NCI-H510A treated with DMSO at 0.1 percent for 48 hours (cell line): ENCODE measurements at regions not wholly inside any gene's neighbourhood (a gene's known extent, or its start where the extent isn't known, plus 50 kb on each side); places are given as distances from the start of the nearest gene placed in this dataset.

ENCODE experiments used
- DNase-seq: peaks from one replicate; lab custom pipeline; 2025; lab: John Stamatoyannopoulos, UW

- DNase-seq, result no peak
Measured at GRCh38 chr13:111909971-111910671, 156.8 kb upstream of the SOX1 start.

GRCh38 chr13:111911121-111911720, 155.7 kb upstream of the SOX1 start:
- no peak for DNase-seq

DNA sequence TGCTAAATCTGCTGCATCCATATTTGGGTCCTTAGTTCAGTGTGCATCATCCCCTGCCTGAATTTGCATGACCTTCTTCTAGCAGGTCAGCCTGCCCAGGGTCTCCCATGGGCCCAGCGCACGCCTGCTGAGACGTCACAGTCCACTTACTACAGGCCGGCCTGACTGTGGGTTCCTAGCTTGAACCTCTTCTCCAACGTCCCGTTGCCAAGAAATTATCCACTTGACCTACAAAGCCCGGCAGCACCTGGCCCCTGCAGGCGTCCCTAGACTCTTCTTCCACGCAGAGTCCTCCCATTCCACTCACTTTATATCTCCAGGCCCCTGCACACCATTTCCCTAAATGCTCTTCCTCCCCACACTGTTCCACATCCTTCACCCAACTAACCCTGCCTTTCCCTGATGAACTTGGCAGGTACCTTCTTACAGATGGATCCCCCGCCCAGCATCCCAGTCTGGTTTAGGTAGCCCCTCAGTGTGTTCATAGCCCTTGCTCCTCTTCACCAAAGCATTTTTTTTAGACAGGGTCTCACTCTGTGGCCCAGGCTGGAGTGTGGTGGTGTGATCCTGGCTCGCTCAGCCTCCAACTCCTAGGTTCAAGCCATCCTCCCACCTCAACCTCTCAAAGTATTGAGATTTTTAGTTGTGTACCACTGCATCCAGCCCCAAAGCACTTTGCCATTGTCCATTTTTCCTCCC, 155.0 kb upstream of the SOX1 start:
- no peak for DNase-seq

- DNase-seq, result no peak
Measured at GRCh38 chr13:111912453-111912866, 154.5 kb upstream of the SOX1 start.

GRCh38 chr13:111912991-111913760, 153.8 kb upstream of the SOX1 start:
- no peak for DNase-seq

- DNase-seq, result peak; percentile 50
Measured at GRCh38 chr13:111913761-111914140, 153.2 kb upstream of the SOX1 start.

GRCh38 chr13:111914241-111915103, 152.5 kb upstream of the SOX1 start:
- no peak for DNase-seq

DNA sequence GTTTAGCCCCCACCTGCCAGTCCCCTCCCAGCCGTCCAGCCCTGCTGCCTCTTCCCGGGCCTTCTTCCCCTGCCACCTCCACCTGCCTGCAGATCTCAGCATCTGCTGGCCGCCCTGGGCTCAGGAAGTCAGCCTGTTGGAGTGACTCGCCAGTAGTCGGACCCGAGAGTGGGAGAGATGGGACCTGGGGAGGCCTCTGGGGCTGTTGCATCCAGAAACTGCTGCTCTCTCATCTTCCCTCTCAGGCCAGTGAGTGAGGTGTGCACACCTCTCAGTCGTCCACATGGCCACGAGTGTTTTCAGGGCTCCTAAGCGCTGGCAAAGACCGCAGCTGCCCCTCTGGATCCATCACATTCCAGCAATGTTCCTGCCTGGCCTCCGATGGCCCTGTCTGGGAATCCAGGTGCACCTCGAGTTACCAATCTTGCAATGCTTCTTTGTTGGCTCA, 151.8 kb upstream of the SOX1 start:
- peak; percentile 41 for DNase-seq

- DNase-seq, result no peak
Measured at GRCh38 chr13:111916201-111916600, 150.7 kb upstream of the SOX1 start.

DNA sequence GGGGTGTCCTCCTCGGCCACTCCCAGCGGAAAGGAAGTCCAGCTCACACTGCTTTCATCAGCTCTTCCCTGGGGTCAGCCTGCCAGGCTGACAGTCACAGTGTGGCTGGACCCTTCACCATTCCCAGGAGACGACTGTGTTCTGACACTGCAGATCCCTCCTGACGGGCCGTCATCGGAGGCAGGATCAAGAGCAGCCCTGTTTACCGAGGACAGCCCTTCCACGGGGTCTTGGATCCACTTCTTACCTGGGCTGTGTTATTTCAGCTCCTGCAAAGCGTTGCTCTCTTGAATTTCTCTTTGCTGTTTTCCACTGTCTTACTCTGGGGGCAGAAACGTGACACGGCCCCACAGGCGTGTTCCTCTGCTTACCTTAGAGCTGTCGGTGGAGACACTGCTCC, 149.9 kb upstream of the SOX1 start:
- no peak for DNase-seq

DNA sequence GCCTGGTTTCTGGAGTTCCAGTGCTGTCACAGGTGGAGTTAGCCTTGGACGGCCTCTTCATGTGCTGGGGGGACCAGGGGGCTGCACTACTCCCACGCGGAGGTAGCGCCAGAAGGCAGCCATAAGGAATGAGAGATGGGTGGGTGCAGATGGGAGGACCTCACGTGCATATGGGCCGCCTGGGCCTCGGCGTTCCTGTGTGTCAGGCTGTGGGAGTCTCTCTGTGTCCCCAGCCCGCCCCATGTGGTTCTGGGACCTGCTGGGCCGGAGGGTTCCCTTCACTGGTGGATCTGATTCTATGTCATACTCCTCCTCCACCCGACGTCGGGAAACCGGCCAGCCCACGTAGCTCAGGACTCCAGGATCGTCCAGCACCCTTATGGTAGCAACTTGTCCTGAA, 149.0 kb upstream of the SOX1 start:
- DNase-seq, result no peak

DNA sequence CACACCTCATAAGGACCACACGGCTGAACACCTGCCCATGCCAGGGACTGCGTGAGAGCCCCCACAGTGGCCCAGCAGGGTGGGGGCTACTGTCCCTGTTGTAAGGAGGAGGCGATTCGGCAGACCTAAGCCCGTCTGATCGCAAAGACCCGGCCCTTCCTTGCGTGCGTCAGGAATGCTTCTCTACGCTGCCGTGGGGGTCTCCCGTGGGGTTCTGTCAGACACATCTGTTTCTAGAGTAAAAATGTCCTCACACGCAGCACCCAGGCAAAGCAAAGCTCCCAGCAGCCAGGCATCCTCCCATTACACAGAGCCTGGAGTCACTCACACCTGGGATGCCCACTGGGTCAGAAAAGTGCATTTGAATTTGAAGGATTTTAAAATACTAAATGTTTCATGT, 147.7 kb upstream of the SOX1 start:
- DNase-seq, result no peak

DNA sequence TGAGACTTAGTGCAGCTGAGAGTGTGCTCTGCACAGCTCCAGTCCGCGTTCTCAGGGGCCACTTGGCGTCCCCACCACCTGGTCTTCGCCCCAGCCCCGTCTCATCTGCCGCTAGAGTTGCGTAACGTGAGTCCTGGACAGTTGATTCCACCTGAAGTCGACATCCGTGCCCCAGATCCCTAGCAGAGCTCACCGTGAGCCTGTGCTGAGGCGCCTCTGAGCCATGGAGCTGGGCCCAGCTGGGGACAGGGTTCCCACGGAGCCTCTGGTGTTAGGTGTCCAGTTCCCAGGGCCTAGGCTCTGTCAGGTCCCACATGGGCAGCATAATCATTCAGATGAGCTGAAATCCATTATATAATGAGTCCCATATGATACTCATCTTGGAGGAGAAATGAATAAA, 147.1 kb upstream of the SOX1 start:
- DNase-seq, result no peak

DNA sequence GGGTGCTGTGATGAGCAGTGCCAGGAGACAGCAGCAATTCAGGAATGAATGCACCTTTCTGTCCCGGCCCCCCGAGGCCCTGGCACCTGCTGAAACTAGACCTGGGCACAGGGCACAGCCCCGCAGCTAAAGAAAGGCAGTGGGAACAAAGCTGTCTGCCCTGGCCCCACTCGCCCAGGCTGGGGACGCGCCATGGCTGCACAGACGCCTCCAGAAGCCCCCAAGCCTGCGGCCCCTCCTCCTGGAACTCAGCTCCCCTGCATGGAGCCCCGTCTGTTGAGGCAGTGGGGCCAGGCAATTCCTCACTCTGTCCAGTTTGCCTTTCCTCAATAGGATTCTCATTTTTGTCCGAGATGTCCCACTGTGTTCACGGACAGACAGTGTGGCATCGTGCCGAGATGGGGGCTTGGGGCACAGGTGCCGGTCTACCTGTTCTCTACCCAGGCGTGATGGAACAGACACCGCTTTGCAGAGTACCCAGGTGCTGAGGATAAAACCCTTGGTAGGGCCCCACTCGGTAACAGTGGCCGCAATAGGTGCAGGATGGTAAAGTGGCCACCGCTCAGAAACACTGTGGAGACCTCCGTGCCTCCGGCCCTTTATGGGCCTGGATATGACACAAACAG, 146.5 kb upstream of the SOX1 start:
- no peak for DNase-seq

DNA sequence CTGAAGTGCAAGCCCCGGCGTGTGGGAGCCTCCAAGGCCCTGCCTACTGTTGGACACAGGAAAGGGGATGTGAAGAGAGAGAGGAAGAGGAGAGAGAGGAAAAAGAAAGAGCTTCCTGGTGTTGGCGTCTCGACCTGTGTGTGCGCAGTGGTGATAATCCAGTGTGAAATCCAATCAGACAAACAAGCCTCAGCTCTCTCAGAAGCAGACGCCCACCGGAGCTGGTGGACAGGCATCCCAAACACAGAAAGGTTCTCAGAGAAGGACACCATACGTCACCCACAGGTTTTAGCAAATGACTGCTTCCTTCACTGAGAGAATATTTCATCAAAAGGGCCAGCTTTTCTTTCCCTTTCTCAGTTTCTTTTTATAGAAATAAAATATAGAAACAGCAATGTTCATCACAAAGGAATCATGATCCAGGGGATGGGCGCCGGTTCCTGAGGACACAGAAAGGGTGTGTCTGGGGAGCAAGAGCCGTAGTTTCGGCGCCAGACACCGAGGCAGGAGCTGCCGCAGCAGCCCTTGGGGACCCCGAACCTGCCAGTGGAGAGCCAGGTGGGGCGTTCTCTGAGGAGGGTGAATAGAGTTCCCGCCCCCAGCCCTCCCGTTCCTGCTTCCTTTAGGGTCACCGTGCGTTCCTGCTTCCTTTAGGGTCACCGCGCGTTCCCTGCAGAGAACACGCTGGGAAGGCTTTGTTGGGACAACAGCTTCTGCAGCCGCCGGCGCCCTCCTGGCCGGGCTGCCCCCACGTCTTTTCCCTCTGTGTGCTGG, 145.8 kb upstream of the SOX1 start:
- no peak for DNase-seq

DNA sequence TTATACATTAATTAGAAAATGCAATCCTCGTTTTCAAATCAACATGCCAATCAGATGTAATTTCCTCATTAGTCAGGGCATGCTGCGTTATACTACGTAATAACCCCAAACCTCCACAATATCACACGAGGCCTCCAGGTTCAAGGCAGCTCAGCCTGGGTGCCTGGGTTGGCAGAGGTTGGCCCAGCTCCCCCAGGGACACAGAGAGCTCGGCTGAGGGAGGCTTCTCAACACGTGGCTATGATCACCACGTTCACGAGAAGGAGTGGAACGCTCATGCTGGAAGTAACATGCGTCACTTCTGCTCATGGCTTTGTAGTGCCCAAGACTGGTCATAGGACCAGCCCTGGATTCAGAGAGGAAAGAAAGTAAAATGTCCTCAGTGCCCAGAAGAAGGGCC, 144.9 kb upstream of the SOX1 start:
- DNase-seq, result no peak

GRCh38 chr13:111923439-111923838, 143.5 kb upstream of the SOX1 start:
- no peak for DNase-seq

GRCh38 chr13:111923991-111924677, 142.8 kb upstream of the SOX1 start:
- DNase-seq, result no peak

DNA sequence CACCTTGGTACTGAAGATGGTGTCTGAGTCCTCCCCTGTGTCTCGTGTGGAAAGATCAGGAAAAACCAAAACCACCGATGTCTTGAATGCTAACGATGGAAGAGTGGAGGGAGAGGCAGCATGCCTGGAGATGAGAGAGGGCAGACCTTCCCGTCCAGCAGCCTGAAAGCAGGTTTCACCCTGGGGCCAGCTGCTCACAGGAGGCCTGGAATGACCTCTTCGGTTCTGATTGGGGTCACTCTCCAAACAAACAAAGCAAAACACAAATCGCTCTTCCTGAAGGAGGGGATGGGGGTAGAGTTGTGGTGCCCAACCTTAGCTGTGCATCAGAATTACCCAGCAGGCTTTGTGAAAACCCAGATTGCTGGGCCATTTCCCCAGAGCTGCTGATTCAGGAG, 142.3 kb upstream of the SOX1 start:
- DNase-seq, result no peak
